ENCODE measurements at regions not wholly inside any gene's neighbourhood (a gene's known extent, or its start where the extent isn't known, plus 50 kb on each side); places are given as distances from the start of the nearest gene placed in this dataset.

DNA sequence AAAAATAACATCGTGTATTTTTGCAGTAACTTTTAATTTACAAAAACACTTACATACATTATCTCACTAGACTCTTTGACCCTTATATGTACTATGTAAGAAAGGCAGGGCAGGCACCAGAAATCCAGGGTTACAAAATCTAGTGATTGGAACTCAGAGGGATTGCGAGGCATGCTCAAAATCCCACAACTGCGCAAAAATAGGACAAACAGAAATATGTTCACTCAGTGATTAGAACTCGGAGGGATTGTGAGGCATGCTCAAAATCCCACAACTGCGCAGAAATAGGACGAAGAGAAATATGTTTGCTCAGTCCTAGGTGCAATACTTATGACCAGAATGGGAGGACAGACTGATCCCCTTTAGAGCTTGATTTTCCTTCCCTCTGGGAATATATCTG is 79.2 kb upstream of the TGFBR2 start:
- Histone ChIP-seq H3K4me2 (ENCODE audit: insufficient read depth in 1 of 2, low read depth in 2 of 2, low read length in 2 of 2) (no peak overlapping the region), H3K23me2 (ENCODE audit: low read depth, low read length) (no peaks in the 10 kb centered on the region), H3K27me3 (replicated peaks in 1 of 4; ENCODE audit: control insufficient read depth in 3 of 4, extremely low read depth in 1 of 4, insufficient read depth in 3 of 4, low read length in 3 of 4) (no peaks in the 10 kb centered on the region), H3K23ac (ENCODE audit: insufficient read length) (no peak overlapping the region), H3K79me1 (ENCODE audit: low read depth, low read length) (no peaks in the 10 kb centered on the region), H2BK5ac (ENCODE audit: low read depth, low read length) (no peak overlapping the region), H2BK120ac (replicated peaks; ENCODE audit: low read depth, low read length) (no peak overlapping the region), H2BK15ac (ENCODE audit: low read length) (no peak overlapping the region), H4K91ac (replicated peaks; ENCODE audit: insufficient read length, low read length) (no peak overlapping the region), H3K56ac (replicated peaks; ENCODE audit: insufficient read length, low read depth, low read length) (no peak overlapping the region), H2BK12ac (ENCODE audit: low read depth, low read length) (no peak overlapping the region), H4K8ac (ENCODE audit: extremely low read depth, insufficient read depth, low read length) (no peak overlapping the region), H2BK20ac (ENCODE audit: low read length) (no peak overlapping the region), H3K4ac (replicated peaks; ENCODE audit: insufficient read length, low read depth, low read length) (no peak overlapping the region), H3K18ac (ENCODE audit: extremely low read depth, low read length) (no peak overlapping the region), H3K36me3 (ENCODE audit: control insufficient read depth in 2 of 4, insufficient read depth in 4 of 4, low read length in 3 of 4) (no peaks in the 10 kb centered on the region), H3K14ac (ENCODE audit: insufficient read length) (no peak overlapping the region), H3K4me3 (ENCODE audit: extremely low read depth in 1 of 4, insufficient read depth in 2 of 4, low read depth in 3 of 4, low read length in 4 of 4) (no peak overlapping the region), H2AK5ac (ENCODE audit: low read depth, low read length) (no peak overlapping the region), H3K4me1 (replicated peaks in 1 of 4; ENCODE audit: control insufficient read depth in 3 of 4, insufficient read depth in 4 of 4, low read length in 3 of 4) (no peaks in the 10 kb centered on the region), H3K9ac (replicated peaks in 1 of 4; ENCODE audit: extremely low read depth in 1 of 4, low read depth in 3 of 4, low read length in 3 of 4) (no peak overlapping the region), H3K9me3 (ENCODE audit: insufficient read depth in 2 of 2, low read depth in 1 of 2, low read length in 1 of 2) (no peaks in the 10 kb centered on the region), H3K27ac (ENCODE audit: low read depth, low read length) (no peak overlapping the region), H2AFZ (ENCODE audit: low read length) (no peak overlapping the region), H4K5ac (ENCODE audit: insufficient read length, low read depth, low read length) (no peak overlapping the region), H3K79me2 (ENCODE audit: control insufficient read depth in 1 of 2, insufficient read depth in 2 of 2, low read length in 2 of 2) (no peaks in the 10 kb centered on the region), H4K20me1 (replicated peaks in 1 of 2; ENCODE audit: control insufficient read depth in 1 of 2, insufficient read depth in 2 of 2, low read length in 2 of 2) (no peaks in the 10 kb centered on the region)
- 97% methylated on average over 6 of the region's 6 CpGs; no CpG with 5 or more reads in 1 of the 2 experiments for WGBS, 2 experiments (ENCODE audit: extremely low coverage in 1 of 2, insufficient coverage in 1 of 2, insufficient read length in 1 of 2, insufficient replicate concordance in 2 of 2, low coverage in 1 of 2, low lambda C conversion rate in 2 of 2, missing lambda C conversion rate in 1 of 2)
- FAIRE-seq (no peak), DNase-seq (ENCODE audit: low read depth in 1 of 2, low spot score in 2 of 2) (no peak)
- POLR2A ChIA-PET (ENCODE audit: partially characterized antibody) = no interaction called here
- CTCF ChIA-PET (ENCODE audit: partially characterized antibody) = interaction anchor here (1.6 kb wide), 1 partner anchor 40 kb away, joined by 3 read pairs; no protein-coding TSS in a partner anchor
- TF ChIP-seq JUN (IDR thresholded peaks at IDR 0.05; ENCODE audit: low read depth, low read length) = no peak
- TF ChIP-seq CBX8 (IDR thresholded peaks at IDR 0.05; ENCODE audit: borderline replicate concordance, low read depth, low read length) = no peak
- TF ChIP-seq CTBP2 (IDR thresholded peaks at IDR 0.05; ENCODE audit: borderline replicate concordance, insufficient read depth, insufficient read length, low read length) = no peak
- no peak for TF ChIP-seq HDAC2 (IDR thresholded peaks at IDR 0.05; ENCODE audit: borderline replicate concordance in 1 of 2, low read depth in 2 of 2, low read length in 2 of 2)
- no peak for TF ChIP-seq SAP30 (IDR thresholded peaks at IDR 0.05; ENCODE audit: insufficient read depth, insufficient replicate concordance, low read length)
- no peak for TF ChIP-seq CBX5 (IDR thresholded peaks at IDR 0.05; ENCODE audit: low read depth, low read length)
- no peak for TF ChIP-seq TBP (IDR thresholded peaks at IDR 0.05; ENCODE audit: low read depth, low read length)
